ENCODE measurements at regions not wholly inside any gene's neighbourhood (a gene's known extent, or its start where the extent isn't known, plus 50 kb on each side); places are given as distances from the start of the nearest gene placed in this dataset.

- no peak for DNase-seq
- H3K4me1 Mint-ChIP-seq (ENCODE audit: low read depth, unreplicated experiment): no peaks in the 10 kb centered on the region
- no peak overlapping the region for H3K4me3 Mint-ChIP-seq (ENCODE audit: unreplicated experiment)
- no peaks in the 10 kb centered on the region for H3K9me3 Mint-ChIP-seq (ENCODE audit: unreplicated experiment)
- no peak overlapping the region for H3K27ac Mint-ChIP-seq (ENCODE audit: unreplicated experiment)
- no peaks in the 10 kb centered on the region for H3K36me3 Mint-ChIP-seq (ENCODE audit: unreplicated experiment)
- TF ChIP-seq CTCF (IDR thresholded peaks at IDR 0.05; ENCODE audit: partially characterized antibody, unreplicated experiment): no peak
- no peaks in the 10 kb centered on the region for H3K27me3 Mint-ChIP-seq (ENCODE audit: unreplicated experiment)
These were observed 118.9 kb upstream of the HNMT start for GRCh38 chr2:137845422-137845821.

DNA sequence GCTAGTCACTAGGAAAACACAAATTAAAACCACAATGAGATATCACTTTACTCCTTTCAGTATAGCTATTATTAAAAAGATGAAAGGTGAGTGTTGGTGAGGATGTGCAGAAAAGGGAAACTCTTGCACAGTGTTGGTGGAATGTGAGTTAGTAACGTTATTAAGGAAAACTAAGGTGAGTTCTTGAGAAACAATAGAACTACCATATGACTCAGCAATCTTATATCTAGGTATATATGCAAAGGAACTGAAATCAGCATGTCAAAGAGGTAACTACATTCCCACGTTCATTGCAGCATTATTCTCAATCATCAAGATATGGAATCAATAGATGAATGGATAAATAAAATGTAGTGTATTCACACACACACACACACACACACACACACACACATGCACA, 117.3 kb upstream of the HNMT start:
- Mint-ChIP-seq H3K9me3 (ENCODE audit: unreplicated experiment) (no peaks in the 10 kb centered on the region), H3K27ac (ENCODE audit: unreplicated experiment) (no peak overlapping the region), H3K4me1 (ENCODE audit: low read depth, unreplicated experiment) (no peaks in the 10 kb centered on the region), H3K27me3 (ENCODE audit: unreplicated experiment) (peaks cover 2% of the 10 kb centered on the region), H3K4me3 (ENCODE audit: unreplicated experiment) (no peak overlapping the region), H3K36me3 (ENCODE audit: unreplicated experiment) (no peaks in the 10 kb centered on the region)
- no peak for TF ChIP-seq CTCF (IDR thresholded peaks at IDR 0.05; ENCODE audit: partially characterized antibody, unreplicated experiment)
- DNase-seq: no peak

- H3K9me3 Mint-ChIP-seq (ENCODE audit: unreplicated experiment): peaks cover 2% of the 10 kb centered on the region
- no peak overlapping the region for H3K27ac Mint-ChIP-seq (ENCODE audit: unreplicated experiment)
- no peak for TF ChIP-seq CTCF (IDR thresholded peaks at IDR 0.05; ENCODE audit: partially characterized antibody, unreplicated experiment)
- H3K4me1 Mint-ChIP-seq (ENCODE audit: low read depth, unreplicated experiment): no peaks in the 10 kb centered on the region
- H3K36me3 Mint-ChIP-seq (ENCODE audit: unreplicated experiment): no peaks in the 10 kb centered on the region
- H3K4me3 Mint-ChIP-seq (ENCODE audit: unreplicated experiment): no peak overlapping the region
- peaks cover 2% of the 10 kb centered on the region for H3K27me3 Mint-ChIP-seq (ENCODE audit: unreplicated experiment)
- DNase-seq: no peak
These were observed 116.8 kb upstream of the HNMT start for GRCh38 chr2:137847443-137847842.

GRCh38 chr2:137857881-137858280, 106.4 kb upstream of the HNMT start:
- no peak for DNase-seq
- no peaks in the 10 kb centered on the region for H3K27me3 Mint-ChIP-seq (ENCODE audit: unreplicated experiment)
- H3K4me3 Mint-ChIP-seq (ENCODE audit: unreplicated experiment): no peak overlapping the region
- no peaks in the 10 kb centered on the region for H3K9me3 Mint-ChIP-seq (ENCODE audit: unreplicated experiment)
- H3K36me3 Mint-ChIP-seq (ENCODE audit: unreplicated experiment): no peaks in the 10 kb centered on the region
- no peak for TF ChIP-seq CTCF (IDR thresholded peaks at IDR 0.05; ENCODE audit: partially characterized antibody, unreplicated experiment)
- H3K27ac Mint-ChIP-seq (ENCODE audit: unreplicated experiment): no peak overlapping the region
- peaks cover 3% of the 10 kb centered on the region for H3K4me1 Mint-ChIP-seq (ENCODE audit: low read depth, unreplicated experiment)

DNA sequence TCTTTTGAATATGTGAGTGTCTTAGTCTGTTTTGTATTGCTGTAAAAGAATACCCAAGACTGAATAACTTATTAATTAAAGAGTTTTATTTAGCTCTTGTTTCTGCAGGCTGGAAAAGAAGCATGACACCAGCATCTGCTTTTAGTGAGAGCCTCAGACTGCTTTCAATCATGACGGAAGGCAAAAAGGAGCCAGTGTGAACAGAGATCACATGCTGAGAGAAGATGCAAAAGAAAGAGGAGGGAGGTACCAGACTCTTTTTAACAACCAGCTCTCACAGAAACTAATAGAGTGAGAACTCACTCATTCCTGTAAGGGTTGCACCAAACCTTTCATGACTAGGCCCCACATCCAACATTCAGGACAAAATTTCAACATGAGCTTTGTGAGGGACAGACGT, 101.6 kb upstream of the HNMT start:
- Mint-ChIP-seq H3K36me3 (ENCODE audit: unreplicated experiment) (no peaks in the 10 kb centered on the region), H3K27me3 (ENCODE audit: unreplicated experiment) (no peaks in the 10 kb centered on the region), H3K27ac (ENCODE audit: unreplicated experiment) (no peak overlapping the region), H3K4me3 (ENCODE audit: unreplicated experiment) (no peak overlapping the region), H3K4me1 (ENCODE audit: low read depth, unreplicated experiment) (peaks cover 6% of the 10 kb centered on the region), H3K9me3 (ENCODE audit: unreplicated experiment) (no peaks in the 10 kb centered on the region)
- no peak for DNase-seq
- TF ChIP-seq CTCF (IDR thresholded peaks at IDR 0.05; ENCODE audit: partially characterized antibody, unreplicated experiment): no peak

Data from glutamatergic neuron (in vitro differentiated cells).